KMS-11 (cell line): ENCODE measurements at regions not wholly inside any gene's neighbourhood (a gene's known extent, or its start where the extent isn't known, plus 50 kb on each side); places are given as distances from the start of the nearest gene placed in this dataset.

Experiments used
- H2AFZ ChIP-seq: fragments of 200-600 bp; sonication (generic); 2 replicates; pipeline ENCODE4 v1.6.1; 2016; ENCODE audit warnings: antibody characterized with exemption, mixed run types, low read depth
- H3K27ac ChIP-seq: fragments of 200-600 bp; sonication (generic); 2 replicates; pipeline ENCODE4 v1.6.1; 2016; ENCODE audit warnings: mild to moderate bottlenecking, mixed run types
- H3K27me3 ChIP-seq: fragments of 200-600 bp; sonication (generic); 2 replicates; pipeline ENCODE4 v1.6.1; 2017; ENCODE audit warnings: mild to moderate bottlenecking, low read depth, mixed run types, moderate library complexity; ENCODE audit not compliant: insufficient read depth
- H3K36me3 ChIP-seq: fragments of 200-600 bp; sonication (generic); 2 replicates; pipeline ENCODE4 v1.6.1; 2017; ENCODE audit warnings: mild to moderate bottlenecking, mixed run types; ENCODE audit not compliant: insufficient read depth
- H3K4me1 ChIP-seq: fragments of 200-600 bp; sonication (generic); 2 replicates; pipeline ENCODE4 v1.6.1; 2016; ENCODE audit warnings: mild to moderate bottlenecking, low read depth, mixed run types; ENCODE audit not compliant: poor library complexity, severe bottlenecking
- H3K4me2 ChIP-seq: fragments of 200-600 bp; sonication (generic); 2 replicates; pipeline ENCODE4 v1.7.0; 2016; ENCODE audit warnings: mild to moderate bottlenecking, mixed run types
- H3K4me3 ChIP-seq: fragments of 200-600 bp; sonication (generic); IDR thresholded peaks from 2 replicates; pipeline ENCODE4 v1.6.1; 2017; ENCODE audit warnings: low read depth, low read length, mixed read lengths; ENCODE audit not compliant: insufficient read depth
- H3K79me2 ChIP-seq: fragments of 200-600 bp; sonication (generic); 2 replicates; pipeline ENCODE4 v1.6.1; 2016; ENCODE audit warnings: low read depth, mixed run types; ENCODE audit not compliant: insufficient read depth
- H3K9ac ChIP-seq: fragments of 200-600 bp; sonication (generic); 2 replicates; pipeline ENCODE4 v1.6.1; 2016; ENCODE audit warnings: mild to moderate bottlenecking, mixed run types
- H4K20me1 ChIP-seq: fragments of 200-600 bp; sonication (generic); 2 replicates; pipeline ENCODE4 v1.6.1; 2016; ENCODE audit warnings: mild to moderate bottlenecking, mixed run types; ENCODE audit not compliant: insufficient read depth
- CTCF ChIP-seq: fragments of 200-600 bp; sonication (generic); conservative IDR thresholded peaks from 2 replicates; pipeline ENCODE4 v1.6.1; 2017; ENCODE audit warnings: low read depth, mild to moderate bottlenecking, antibody characterized with exemption, low read length, moderate library complexity, mixed read lengths

- Histone ChIP-seq H3K36me3 (no peaks in the 10 kb centered on the region), H3K4me2 (no peak overlapping the region), H3K79me2 (no peaks in the 10 kb centered on the region), H4K20me1 (no peaks in the 10 kb centered on the region), H3K4me1 (peaks cover 10% of the 10 kb centered on the region), H3K27me3 (no peaks in the 10 kb centered on the region), H2AFZ (no peak overlapping the region), H3K9ac (no peak overlapping the region), H3K4me3 (no peak overlapping the region), H3K27ac (no peak overlapping the region)
- no peak for TF ChIP-seq CTCF
Observed at GRCh38 chr12:19681007-19681406, 241.7 kb downstream of the AEBP2 start.

- peaks cover 9% of the 10 kb centered on the region for H3K4me1 ChIP-seq
- H3K27me3 ChIP-seq: no peaks in the 10 kb centered on the region
- no peak for TF ChIP-seq CTCF
- H2AFZ ChIP-seq: no peak overlapping the region
- no peak overlapping the region for H3K4me3 ChIP-seq
- H4K20me1 ChIP-seq: no peaks in the 10 kb centered on the region
- no peaks in the 10 kb centered on the region for H3K36me3 ChIP-seq
- no peak overlapping the region for H3K27ac ChIP-seq
- no peak overlapping the region for H3K9ac ChIP-seq
- H3K79me2 ChIP-seq: no peaks in the 10 kb centered on the region
- no peak overlapping the region for H3K4me2 ChIP-seq
Observed at GRCh38 chr12:19683178-19683927, 244.1 kb downstream of the AEBP2 start.

GRCh38 chr12:19687371-19687770 lies 248.1 kb downstream of the AEBP2 start:
- H3K4me1 ChIP-seq: no peaks in the 10 kb centered on the region
- H3K36me3 ChIP-seq: no peaks in the 10 kb centered on the region
- no peak overlapping the region for H3K4me2 ChIP-seq
- no peaks in the 10 kb centered on the region for H3K27me3 ChIP-seq
- H3K9ac ChIP-seq: no peak overlapping the region
- no peak overlapping the region for H3K4me3 ChIP-seq
- H2AFZ ChIP-seq: no peak overlapping the region
- H3K79me2 ChIP-seq: no peaks in the 10 kb centered on the region
- no peaks in the 10 kb centered on the region for H4K20me1 ChIP-seq
- no peak overlapping the region for H3K27ac ChIP-seq
- no peak for TF ChIP-seq CTCF

GRCh38 chr12:19688532-19688931 lies 249.2 kb downstream of the AEBP2 start:
- H2AFZ ChIP-seq: no peak overlapping the region
- no peak for TF ChIP-seq CTCF
- H3K36me3 ChIP-seq: no peaks in the 10 kb centered on the region
- no peaks in the 10 kb centered on the region for H3K4me1 ChIP-seq
- no peaks in the 10 kb centered on the region for H3K27me3 ChIP-seq
- no peak overlapping the region for H3K4me3 ChIP-seq
- no peaks in the 10 kb centered on the region for H4K20me1 ChIP-seq
- no peaks in the 10 kb centered on the region for H3K79me2 ChIP-seq
- no peak overlapping the region for H3K27ac ChIP-seq
- H3K4me2 ChIP-seq: no peak overlapping the region
- H3K9ac ChIP-seq: no peak overlapping the region
